ENCODE measurements at regions not wholly inside any gene's neighbourhood (a gene's known extent, or its start where the extent isn't known, plus 50 kb on each side); places are given as distances from the start of the nearest gene placed in this dataset.

- Histone ChIP-seq H2AK9ac (replicated peaks; ENCODE audit: low read depth, low read length, poor library complexity) (no peak overlapping the region), H2BK20ac (ENCODE audit: low read depth, low read length) (no peak overlapping the region), H3K9me1 (ENCODE audit: insufficient read depth, low read length) (no peaks in the 10 kb centered on the region), H3K4me1 (ENCODE audit: control insufficient read depth, insufficient read depth, low read length) (no peaks in the 10 kb centered on the region), H2BK5ac (ENCODE audit: low read depth, low read length, poor library complexity, severe bottlenecking) (no peak overlapping the region), H3K56ac (ENCODE audit: extremely low read depth, insufficient read depth, low read length) (no peak overlapping the region), H3K23ac (ENCODE audit: low read depth, low read length) (no peak overlapping the region), H3K79me1 (ENCODE audit: low read depth in 1 of 2, low read length in 2 of 2) (no peaks in the 10 kb centered on the region), H3K4ac (ENCODE audit: low read depth, low read length) (no peak overlapping the region), H3K9ac (ENCODE audit: low read depth, low read length) (no peak overlapping the region), H2AK5ac (ENCODE audit: low read depth, low read length) (no peak overlapping the region), H4K5ac (ENCODE audit: low read depth, low read length) (no peak overlapping the region), H3K18ac (ENCODE audit: low read depth, low read length) (no peak overlapping the region), H4K91ac (ENCODE audit: insufficient read depth, low read depth, low read length) (no peak overlapping the region), H3K36me3 (ENCODE audit: control insufficient read depth, insufficient read depth, low read length) (no peaks in the 10 kb centered on the region), H2BK120ac (ENCODE audit: low read depth, low read length) (no peak overlapping the region), H3K4me3 (ENCODE audit: insufficient read depth, low read depth, low read length) (no peak overlapping the region), H2BK15ac (ENCODE audit: low read depth, low read length) (no peak overlapping the region), H3K4me2 (ENCODE audit: low read depth, low read length) (no peak overlapping the region), H3K14ac (replicated peaks; ENCODE audit: low read depth, low read length) (no peak overlapping the region), H3K9me3 (ENCODE audit: control insufficient read depth, insufficient read depth, low read length) (no peaks in the 10 kb centered on the region; the same call in 1 of the 2 replicates), H3K27me3 (ENCODE audit: control insufficient read depth, insufficient read depth, low read length) (no peaks in the 10 kb centered on the region), H4K20me1 (ENCODE audit: insufficient read depth, low read length) (no peaks in the 10 kb centered on the region), H3K27ac (ENCODE audit: insufficient read depth, low read length) (no peak overlapping the region), H4K8ac (ENCODE audit: low read depth in 2 of 2, low read length in 2 of 2) (no peak overlapping the region), H2AFZ (replicated peaks; ENCODE audit: low read length, poor library complexity) (no peak overlapping the region)
- DNase-seq: no peak
- TF ChIP-seq NFE2L2 (IDR thresholded peaks at IDR 0.05; ENCODE audit: low read depth, low read length): no peak
- TF ChIP-seq CHD1 (IDR thresholded peaks at IDR 0.05; ENCODE audit: low read depth, low read length): no peak
- TF ChIP-seq RFX5 (IDR thresholded peaks at IDR 0.05; ENCODE audit: low read depth, low read length): no peak
- intact Hi-C loops (cut with micrococcal nuclease) (no loop called here), in situ Hi-C loops (cut with MboI; ENCODE audit: low sequenced_read_pairs) (no loop called here), dilution Hi-C loops (cut with HindIII; ENCODE audit: low sequenced_read_pairs, unreplicated experiment) (no loop called here)
- no TSS peak for BruUV-seq (replicated peaks)
- no peak for ATAC-seq (ENCODE audit: low read depth)
- ChIA-PET POLR2A (ENCODE audit: unreplicated experiment) (no interaction called here), CTCF (no interaction called here)
Observed at GRCh38 chr11:97871816-97872215, 1148.9 kb upstream of the CNTN5 start.

All from IMR-90 (cell line).